ENCODE measurements at regions not wholly inside any gene's neighbourhood (a gene's known extent, or its start where the extent isn't known, plus 50 kb on each side); places are given as distances from the start of the nearest gene placed in this dataset.

- TF ChIP-seq EZH2phosphoT487 (conservative IDR thresholded peaks at IDR 0.05; ENCODE audit: low read length) (no peak), CTCF (IDR thresholded peaks at IDR 0.05; ENCODE audit: insufficient read depth, low read length, poor library complexity, severe bottlenecking) (no peak)
Measured at GRCh38 chr4:149952101-149952500, 126.1 kb upstream of the DCLK2 start.
